ENCODE measurements at regions not wholly inside any gene's neighbourhood (a gene's known extent, or its start where the extent isn't known, plus 50 kb on each side); places are given as distances from the start of the nearest gene placed in this dataset.

- TF ChIP-seq, protein P1, sequence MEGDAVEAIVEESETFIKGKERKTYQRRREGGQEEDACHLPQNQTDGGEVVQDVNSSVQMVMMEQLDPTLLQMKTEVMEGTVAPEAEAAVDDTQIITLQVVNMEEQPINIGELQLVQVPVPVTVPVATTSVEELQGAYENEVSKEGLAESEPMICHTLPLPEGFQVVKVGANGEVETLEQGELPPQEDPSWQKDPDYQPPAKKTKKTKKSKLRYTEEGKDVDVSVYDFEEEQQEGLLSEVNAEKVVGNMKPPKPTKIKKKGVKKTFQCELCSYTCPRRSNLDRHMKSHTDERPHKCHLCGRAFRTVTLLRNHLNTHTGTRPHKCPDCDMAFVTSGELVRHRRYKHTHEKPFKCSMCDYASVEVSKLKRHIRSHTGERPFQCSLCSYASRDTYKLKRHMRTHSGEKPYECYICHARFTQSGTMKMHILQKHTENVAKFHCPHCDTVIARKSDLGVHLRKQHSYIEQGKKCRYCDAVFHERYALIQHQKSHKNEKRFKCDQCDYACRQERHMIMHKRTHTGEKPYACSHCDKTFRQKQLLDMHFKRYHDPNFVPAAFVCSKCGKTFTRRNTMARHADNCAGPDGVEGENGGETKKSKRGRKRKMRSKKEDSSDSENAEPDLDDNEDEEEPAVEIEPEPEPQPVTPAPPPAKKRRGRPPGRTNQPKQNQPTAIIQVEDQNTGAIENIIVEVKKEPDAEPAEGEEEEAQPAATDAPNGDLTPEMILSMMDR (IDR thresholded peaks at IDR 0.05): no peak
- TF ChIP-seq POLR2AphosphoS5 (IDR thresholded peaks at IDR 0.05; ENCODE audit: insufficient read depth in 1 of 2, low read depth in 1 of 2): no peak
- TF ChIP-seq POLR2A (IDR thresholded peaks at IDR 0.05): no peak
Measured at GRCh38 chr2:19783935-19784334, 117.8 kb downstream of the TTC32 start.

Data from vagina (tissue), 2 donors.